ENCODE measurements at regions not wholly inside any gene's neighbourhood (a gene's known extent, or its start where the extent isn't known, plus 50 kb on each side); places are given as distances from the start of the nearest gene placed in this dataset.

- peaks cover 0 to 3% (median 0%) of the 10 kb centered on the region in 3 donors for H3K36me3 Mint-ChIP-seq
- no peak overlapping the region for H3K27ac Mint-ChIP-seq
- ChIA-PET POLR2A (no interaction called here), CTCF (no interaction called here)
- H3K27me3 Mint-ChIP-seq, result no peaks in the 10 kb centered on the region
- H3K4me1 Mint-ChIP-seq, result no peaks in the 10 kb centered on the region
- no peaks in the 10 kb centered on the region for H3K4me1 ChIP-seq (ENCODE audit: insufficient read depth, low read length)
- H3K27ac ChIP-seq (ENCODE audit: low read depth, low read length), result no peak overlapping the region
- no peak overlapping the region for H3K4me3 Mint-ChIP-seq
- no peaks in the 10 kb centered on the region for H3K36me3 ChIP-seq (ENCODE audit: insufficient read depth, low read length)
- no peaks in the 10 kb centered on the region for H3K9me3 ChIP-seq (ENCODE audit: low read length)
- no peak for DNase-seq
- H3K4me3 ChIP-seq (ENCODE audit: low read length), result no peak overlapping the region
- no peaks in the 10 kb centered on the region for H3K27me3 ChIP-seq (ENCODE audit: insufficient read depth, low read length, poor library complexity, severe bottlenecking)
- H3K9me3 Mint-ChIP-seq, result peaks cover 2 to 12% (median 8%) of the 10 kb centered on the region in 5 donors
These were observed 236.0 kb upstream of the FBXL7 start for GRCh38 chr5:15263942-15264341.

- peaks cover 1 to 12% (median 4%) of the 10 kb centered on the region in 5 donors for H3K9me3 Mint-ChIP-seq
- H3K36me3 ChIP-seq (ENCODE audit: insufficient read depth, low read length), result no peaks in the 10 kb centered on the region
- no peaks in the 10 kb centered on the region for H3K27me3 Mint-ChIP-seq
- no peak overlapping the region for H3K27ac Mint-ChIP-seq
- DNase-seq, result no peak
- H3K9me3 ChIP-seq (ENCODE audit: low read length), result no peaks in the 10 kb centered on the region
- peaks cover 0 to 1% (median 0%) of the 10 kb centered on the region in 3 donors for H3K36me3 Mint-ChIP-seq
- H3K27ac ChIP-seq (ENCODE audit: low read depth, low read length), result no peak overlapping the region
- H3K4me1 Mint-ChIP-seq, result no peaks in the 10 kb centered on the region
- no peak overlapping the region for H3K4me3 Mint-ChIP-seq
- ChIA-PET CTCF (no interaction called here), POLR2A (no interaction called here)
- H3K4me3 ChIP-seq (ENCODE audit: low read length), result no peak overlapping the region
- no peaks in the 10 kb centered on the region for H3K27me3 ChIP-seq (ENCODE audit: insufficient read depth, low read length, poor library complexity, severe bottlenecking)
- H3K4me1 ChIP-seq (ENCODE audit: insufficient read depth, low read length), result no peaks in the 10 kb centered on the region
These were observed 236.6 kb upstream of the FBXL7 start for GRCh38 chr5:15263406-15263805.

- CTCF ChIA-PET, result no interaction called here
- Mint-ChIP-seq H3K9me3 (peaks cover 0 to 11% (median 2%) of the 10 kb centered on the region in 5 donors), H3K4me1 (no peaks in the 10 kb centered on the region), H3K4me3 (no peak overlapping the region), H3K27me3 (no peaks in the 10 kb centered on the region), H3K36me3 (peaks cover 0 to 1% (median 0%) of the 10 kb centered on the region in 3 donors), H3K27ac (no peak overlapping the region)
- DNase-seq, result no peak
- Histone ChIP-seq H3K27me3 (ENCODE audit: insufficient read depth, low read length, poor library complexity, severe bottlenecking) (no peaks in the 10 kb centered on the region), H3K27ac (ENCODE audit: low read depth, low read length) (no peak overlapping the region), H3K4me1 (ENCODE audit: insufficient read depth, low read length) (no peaks in the 10 kb centered on the region), H3K36me3 (ENCODE audit: insufficient read depth, low read length) (no peaks in the 10 kb centered on the region), H3K9me3 (ENCODE audit: low read length) (no peaks in the 10 kb centered on the region), H3K4me3 (ENCODE audit: low read length) (no peak overlapping the region)
- POLR2A ChIA-PET, result no interaction called here
These were observed 238.5 kb upstream of the FBXL7 start for GRCh38 chr5:15261269-15261995.

- H3K4me1 Mint-ChIP-seq, result no peaks in the 10 kb centered on the region
- ChIA-PET POLR2A (no interaction called here), CTCF (interaction anchor here (0.9 kb wide), 1 partner anchor 21 kb away, joined by 3 read pairs; no protein-coding TSS in a partner anchor)
- no peaks in the 10 kb centered on the region for H3K9me3 ChIP-seq (ENCODE audit: low read length)
- H3K9me3 Mint-ChIP-seq, result peaks cover 0 to 11% (median 2%) of the 10 kb centered on the region in 5 donors
- H3K27ac ChIP-seq (ENCODE audit: low read depth, low read length), result no peak overlapping the region
- H3K36me3 Mint-ChIP-seq, result peaks cover 0 to 1% (median 0%) of the 10 kb centered on the region in 3 donors
- no peak overlapping the region for H3K27ac Mint-ChIP-seq
- H3K4me3 Mint-ChIP-seq, result no peak overlapping the region
- no peak for DNase-seq
- H3K27me3 Mint-ChIP-seq, result no peaks in the 10 kb centered on the region
- H3K36me3 ChIP-seq (ENCODE audit: insufficient read depth, low read length), result no peaks in the 10 kb centered on the region
- H3K4me1 ChIP-seq (ENCODE audit: insufficient read depth, low read length), result no peaks in the 10 kb centered on the region
- no peaks in the 10 kb centered on the region for H3K27me3 ChIP-seq (ENCODE audit: insufficient read depth, low read length, poor library complexity, severe bottlenecking)
- H3K4me3 ChIP-seq (ENCODE audit: low read length), result no peak overlapping the region
These were observed 239.4 kb upstream of the FBXL7 start for GRCh38 chr5:15260356-15261268.

GRCh38 chr5:15256485-15256884, 243.5 kb upstream of the FBXL7 start:
- no peaks in the 10 kb centered on the region for H3K9me3 ChIP-seq (ENCODE audit: low read length)

GRCh38 chr5:15255576-15255975, 244.4 kb upstream of the FBXL7 start:
- no peak overlapping the region for H3K4me3 Mint-ChIP-seq
- POLR2A ChIA-PET, result no interaction called here
- DNase-seq, result no peak

More at GRCh38 chr5:15256485-15256884, 243.5 kb upstream of the FBXL7 start:
- Histone ChIP-seq H3K36me3 (ENCODE audit: insufficient read depth, low read length) (no peaks in the 10 kb centered on the region), H3K4me3 (ENCODE audit: low read length) (no peak overlapping the region), H3K4me1 (ENCODE audit: insufficient read depth, low read length) (no peaks in the 10 kb centered on the region), H3K27ac (ENCODE audit: low read depth, low read length) (no peak overlapping the region), H3K27me3 (ENCODE audit: insufficient read depth, low read length, poor library complexity, severe bottlenecking) (no peaks in the 10 kb centered on the region)
- Mint-ChIP-seq H3K27me3 (no peaks in the 10 kb centered on the region), H3K9me3 (peaks cover 0 to 17% (median 1%) of the 10 kb centered on the region in 5 donors), H3K36me3 (no peaks in the 10 kb centered on the region), H3K4me3 (no peak overlapping the region), H3K4me1 (no peaks in the 10 kb centered on the region), H3K27ac (no peak overlapping the region)
- ChIA-PET POLR2A (no interaction called here), CTCF (no interaction called here)
- no peak for DNase-seq

GRCh38 chr5:15254607-15255006, 245.4 kb upstream of the FBXL7 start:
- CTCF ChIA-PET, result no interaction called here

More at GRCh38 chr5:15255576-15255975, 244.4 kb upstream of the FBXL7 start:
- CTCF ChIA-PET, result no interaction called here
- H3K36me3 ChIP-seq (ENCODE audit: insufficient read depth, low read length), result no peaks in the 10 kb centered on the region
- no peaks in the 10 kb centered on the region for H3K36me3 Mint-ChIP-seq
- no peak overlapping the region for H3K27ac ChIP-seq (ENCODE audit: low read depth, low read length)
- H3K27me3 Mint-ChIP-seq, result no peaks in the 10 kb centered on the region
- H3K27ac Mint-ChIP-seq, result no peak overlapping the region
- no peaks in the 10 kb centered on the region for H3K4me1 ChIP-seq (ENCODE audit: insufficient read depth, low read length)
- no peaks in the 10 kb centered on the region for H3K4me1 Mint-ChIP-seq
- H3K4me3 ChIP-seq (ENCODE audit: low read length), result no peak overlapping the region
- H3K9me3 Mint-ChIP-seq, result peaks cover 0 to 19% (median 1%) of the 10 kb centered on the region in 5 donors
- H3K27me3 ChIP-seq (ENCODE audit: insufficient read depth, low read length, poor library complexity, severe bottlenecking), result no peaks in the 10 kb centered on the region
- H3K9me3 ChIP-seq (ENCODE audit: low read length), result no peaks in the 10 kb centered on the region

GRCh38 chr5:15252331-15252730, 247.6 kb upstream of the FBXL7 start:
- Histone ChIP-seq H3K36me3 (ENCODE audit: insufficient read depth, low read length) (no peaks in the 10 kb centered on the region), H3K4me3 (ENCODE audit: low read length) (no peak overlapping the region), H3K27me3 (ENCODE audit: insufficient read depth, low read length, poor library complexity, severe bottlenecking) (no peaks in the 10 kb centered on the region), H3K27ac (ENCODE audit: low read depth, low read length) (no peak overlapping the region), H3K9me3 (ENCODE audit: low read length) (no peaks in the 10 kb centered on the region), H3K4me1 (ENCODE audit: insufficient read depth, low read length) (no peaks in the 10 kb centered on the region)
- H3K36me3 Mint-ChIP-seq, result no peaks in the 10 kb centered on the region
- H3K9me3 Mint-ChIP-seq, result peaks cover 0 to 18% (median 2%) of the 10 kb centered on the region in 5 donors
- ChIA-PET CTCF (no interaction called here), POLR2A (no interaction called here)
- H3K27me3 Mint-ChIP-seq, result no peaks in the 10 kb centered on the region
- no peak for DNase-seq
- H3K27ac Mint-ChIP-seq, result no peak overlapping the region
- no peak overlapping the region for H3K4me3 Mint-ChIP-seq
- H3K4me1 Mint-ChIP-seq, result no peaks in the 10 kb centered on the region

More at GRCh38 chr5:15254607-15255006, 245.4 kb upstream of the FBXL7 start:
- POLR2A ChIA-PET, result no interaction called here
- Mint-ChIP-seq H3K27me3 (no peaks in the 10 kb centered on the region), H3K9me3 (peaks cover 0 to 19% (median 0%) of the 10 kb centered on the region in 5 donors), H3K27ac (no peak overlapping the region), H3K4me3 (no peak overlapping the region), H3K4me1 (no peaks in the 10 kb centered on the region), H3K36me3 (no peaks in the 10 kb centered on the region)
- H3K9me3 ChIP-seq (ENCODE audit: low read length), result no peaks in the 10 kb centered on the region
- H3K4me3 ChIP-seq (ENCODE audit: low read length), result no peak overlapping the region
- H3K36me3 ChIP-seq (ENCODE audit: insufficient read depth, low read length), result no peaks in the 10 kb centered on the region
- no peak overlapping the region for H3K27ac ChIP-seq (ENCODE audit: low read depth, low read length)
- H3K27me3 ChIP-seq (ENCODE audit: insufficient read depth, low read length, poor library complexity, severe bottlenecking), result no peaks in the 10 kb centered on the region
- no peaks in the 10 kb centered on the region for H3K4me1 ChIP-seq (ENCODE audit: insufficient read depth, low read length)
- no peak for DNase-seq
